DND-41 (cell line): ENCODE measurements at regions not wholly inside any gene's neighbourhood (a gene's known extent, or its start where the extent isn't known, plus 50 kb on each side); places are given as distances from the start of the nearest gene placed in this dataset.

Experiments
- CTCF ChIP-seq: IDR thresholded peaks from 2 replicates; pipeline ENCODE4 v1.5.1; 2012; ENCODE audit warnings: borderline replicate concordance, low read length, moderate library complexity, mild to moderate bottlenecking; ENCODE audit not compliant: poor library complexity, severe bottlenecking; ENCODE audit errors: extremely low read depth
- EZH2 ChIP-seq: IDR thresholded peaks from 3 replicates; pipeline ENCODE4 v1.6.1; 2012; ENCODE audit warnings: borderline replicate concordance, low read depth, mild to moderate bottlenecking, moderate library complexity, low read length, inconsistent platforms; ENCODE audit not compliant: severe bottlenecking

GRCh38 chr6:50270415-50270814 is 220.7 kb upstream of the DEFB112 start:
- TF ChIP-seq CTCF (no peak), EZH2 (no peak)
